HG03565 (cell line): ENCODE measurements at regions not wholly inside any gene's neighbourhood (a gene's known extent, or its start where the extent isn't known, plus 50 kb on each side); places are given as distances from the start of the nearest gene placed in this dataset.
"Not testable (repeated sequence)": the region's sequence is repeated elsewhere in the genome, so short reads cannot be mapped to it uniquely, and the experiment has no call there.

Experiments
- ATAC-seq: cut with Tn5 transposase; IDR thresholded peaks from one replicate; pipeline ENCODE4 v1.9.1; 2021; ENCODE audit warnings: mild to moderate bottlenecking, moderate library complexity; ENCODE audit not compliant: unreplicated experiment

GRCh38 chr11:67806728-67807235 is 132.4 kb upstream of the ALDH3B2 start:
- not testable (repeated sequence) for ATAC-seq

GRCh38 chr11:67806183-67806582 is 131.8 kb upstream of the ALDH3B2 start:
- ATAC-seq: not testable (repeated sequence)

- peak; percentile 40 for ATAC-seq
These were observed 131.1 kb upstream of the ALDH3B2 start for GRCh38 chr11:67805253-67806126.

GRCh38 chr11:67804435-67805252 is 130.2 kb upstream of the ALDH3B2 start:
- ATAC-seq: peak; percentile 28

- ATAC-seq: not testable (repeated sequence)
These were observed 129.1 kb upstream of the ALDH3B2 start for GRCh38 chr11:67803519-67803918.

GRCh38 chr11:67803055-67803454 is 128.6 kb upstream of the ALDH3B2 start:
- not testable (repeated sequence) for ATAC-seq

- not testable (repeated sequence) for ATAC-seq
These were observed 128.2 kb upstream of the ALDH3B2 start for GRCh38 chr11:67802623-67803022.

GRCh38 chr11:67801397-67801796 is 127.0 kb upstream of the ALDH3B2 start:
- ATAC-seq: not testable (repeated sequence)

GRCh38 chr11:67800591-67800990 is 126.2 kb upstream of the ALDH3B2 start:
- ATAC-seq: not testable (repeated sequence)

- not testable (repeated sequence) for ATAC-seq
These were observed 125.4 kb upstream of the ALDH3B2 start for GRCh38 chr11:67799808-67800207.

GRCh38 chr11:67797726-67798521 is 123.5 kb upstream of the ALDH3B2 start:
- not testable (repeated sequence) for ATAC-seq

GRCh38 chr11:67795746-67796145 is 121.3 kb upstream of the ALDH3B2 start:
- ATAC-seq: no peak

GRCh38 chr11:67793750-67794149 is 119.3 kb upstream of the ALDH3B2 start:
- not testable (repeated sequence) for ATAC-seq

- not testable (repeated sequence) for ATAC-seq
These were observed 118.0 kb upstream of the ALDH3B2 start for GRCh38 chr11:67792273-67792990.

- not testable (repeated sequence) for ATAC-seq
These were observed 117.3 kb upstream of the ALDH3B2 start for GRCh38 chr11:67791598-67792170.

GRCh38 chr11:67788341-67788695 is 113.9 kb upstream of the ALDH3B2 start:
- not testable (repeated sequence) for ATAC-seq

- not testable (repeated sequence) for ATAC-seq
These were observed 113.4 kb upstream of the ALDH3B2 start for GRCh38 chr11:67787681-67788340.

- ATAC-seq: not testable (repeated sequence)
These were observed 107.5 kb upstream of the ALDH3B2 start for GRCh38 chr11:67781967-67782366.

GRCh38 chr11:67781506-67781905 is 107.1 kb upstream of the ALDH3B2 start:
- not testable (repeated sequence) for ATAC-seq
